GM18498 (cell line): ENCODE measurements at regions not wholly inside any gene's neighbourhood (a gene's known extent, or its start where the extent isn't known, plus 50 kb on each side); places are given as distances from the start of the nearest gene placed in this dataset.
"Not testable (repeated sequence)": the region's sequence is repeated elsewhere in the genome, so short reads cannot be mapped to it uniquely, and the experiment has no call there.

Source experiments
- ATAC-seq: cut with Tn5 transposase; IDR thresholded peaks from one replicate; pipeline ENCODE4 v1.9.1; 2021; ENCODE audit warnings: mild to moderate bottlenecking, moderate library complexity; ENCODE audit not compliant: unreplicated experiment

DNA sequence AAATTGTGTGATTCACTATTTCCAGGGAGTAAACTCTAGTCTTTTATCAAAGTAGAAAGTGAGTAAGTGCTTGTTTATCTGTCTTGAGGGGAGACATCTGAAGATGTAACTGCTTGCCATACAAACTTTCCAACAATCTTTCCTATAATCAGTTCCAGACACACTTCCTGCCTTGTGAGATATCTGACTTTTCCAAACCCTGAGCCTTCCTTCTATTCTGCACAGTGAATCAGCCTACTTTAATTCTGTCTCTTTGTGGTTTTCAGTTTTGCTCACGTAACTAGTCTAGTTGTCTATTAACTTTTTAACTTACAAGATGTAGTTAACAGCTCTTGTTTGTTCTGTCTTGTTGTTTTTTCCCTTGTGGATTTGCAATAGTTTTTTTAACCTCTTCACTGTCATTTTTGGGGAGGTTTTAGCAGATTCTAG lies 947.8 kb downstream of the C4orf33 start:
- ATAC-seq: peak; percentile 81

GRCh38 chr4:130044788-130045531 lies 949.0 kb downstream of the C4orf33 start:
- ATAC-seq: peak; percentile 46

GRCh38 chr4:130053723-130054122 lies 957.8 kb downstream of the C4orf33 start:
- ATAC-seq: no peak

DNA sequence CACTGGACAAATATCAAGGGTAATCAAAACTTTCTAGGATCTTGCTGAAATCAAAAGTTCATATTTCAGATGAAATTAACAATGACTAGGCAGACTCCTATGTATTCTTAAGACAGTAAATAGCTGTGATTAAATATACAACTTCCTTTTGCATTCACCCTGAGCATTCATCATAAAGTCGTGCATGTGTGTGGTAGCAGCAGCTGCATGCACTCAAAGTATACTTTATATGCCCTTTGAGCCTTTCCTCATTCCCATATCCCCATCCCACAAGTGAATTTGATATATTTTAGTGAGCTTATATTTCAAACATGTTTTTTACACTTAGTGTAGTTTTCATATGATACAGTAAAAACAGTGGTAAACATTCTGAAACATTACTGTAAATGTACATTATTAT lies 959.0 kb downstream of the C4orf33 start:
- no peak for ATAC-seq

GRCh38 chr4:130056286-130056685 lies 960.3 kb downstream of the C4orf33 start:
- peak; percentile 65 for ATAC-seq

DNA sequence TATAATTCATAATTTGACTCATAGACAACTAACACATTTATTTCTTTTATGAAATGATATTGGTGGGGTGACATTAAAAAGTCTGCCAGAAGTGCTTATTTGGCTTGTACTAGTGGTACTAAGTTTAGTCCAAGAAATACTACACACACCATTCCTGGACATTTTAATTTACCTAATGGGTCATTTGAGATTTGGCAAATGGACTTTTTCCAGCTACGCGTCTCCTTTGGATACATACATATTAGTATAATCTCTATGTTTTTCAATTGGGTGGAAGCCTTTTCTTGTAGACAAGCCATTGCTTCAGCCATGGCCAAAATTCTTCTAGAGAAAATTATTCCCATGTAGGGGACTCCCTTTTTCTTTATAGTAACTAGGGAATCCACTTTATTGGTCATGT lies 968.5 kb downstream of the C4orf33 start:
- ATAC-seq: no peak

- ATAC-seq: no peak
Measured at GRCh38 chr4:130067419-130067818, 971.5 kb downstream of the C4orf33 start.

DNA sequence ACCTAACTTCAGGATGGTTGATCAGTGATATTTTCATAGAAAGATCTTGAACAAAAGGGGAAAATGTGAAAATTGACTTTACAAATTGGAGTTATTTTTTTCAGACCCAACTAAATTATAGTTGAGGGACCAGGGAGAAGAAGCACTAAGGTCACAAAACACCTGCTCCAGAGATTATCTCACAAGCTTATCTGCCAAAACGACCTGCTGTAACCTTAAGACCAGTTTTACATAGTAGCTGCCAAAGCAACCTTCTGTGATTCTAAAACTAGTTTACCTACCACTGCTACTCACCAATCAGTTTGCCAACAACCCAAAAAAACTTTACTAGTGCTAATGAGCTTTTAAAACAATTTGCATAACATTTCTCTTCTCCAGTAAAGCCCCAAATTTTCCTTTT lies 972.1 kb downstream of the C4orf33 start:
- ATAC-seq: no peak

GRCh38 chr4:130071746-130072145 lies 975.8 kb downstream of the C4orf33 start:
- ATAC-seq: no peak

DNA sequence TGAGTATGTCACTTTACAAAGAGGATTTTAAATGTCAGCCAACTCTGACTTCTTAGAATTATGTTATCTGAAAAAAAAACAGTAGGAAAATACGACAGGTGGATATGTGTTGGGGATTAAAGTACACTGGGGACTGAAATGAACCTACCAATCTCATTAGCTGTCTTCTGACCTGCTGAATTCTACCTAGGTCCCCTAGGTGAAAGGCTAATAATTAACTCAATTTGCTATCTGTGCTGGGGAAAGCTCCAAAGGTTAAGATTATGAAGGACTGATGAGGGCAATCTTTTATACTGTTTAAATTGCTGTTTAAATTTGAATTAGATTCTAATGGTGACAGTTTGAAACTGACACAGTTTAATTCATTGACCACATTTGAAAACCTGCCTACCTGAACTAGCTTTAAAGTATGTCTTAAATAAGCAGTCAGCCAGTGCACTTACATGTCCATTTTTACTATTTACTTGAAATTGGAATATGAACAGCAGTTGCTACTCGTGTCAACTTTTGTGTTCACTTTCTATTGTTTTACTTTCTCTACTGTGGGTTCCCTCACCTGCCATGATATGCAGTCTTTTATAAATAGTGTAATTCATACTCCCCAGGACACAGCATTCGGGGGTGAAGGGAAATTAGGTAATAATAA lies 977.3 kb downstream of the C4orf33 start:
- no peak for ATAC-seq

GRCh38 chr4:130074096-130074495 lies 978.1 kb downstream of the C4orf33 start:
- ATAC-seq: no peak

DNA sequence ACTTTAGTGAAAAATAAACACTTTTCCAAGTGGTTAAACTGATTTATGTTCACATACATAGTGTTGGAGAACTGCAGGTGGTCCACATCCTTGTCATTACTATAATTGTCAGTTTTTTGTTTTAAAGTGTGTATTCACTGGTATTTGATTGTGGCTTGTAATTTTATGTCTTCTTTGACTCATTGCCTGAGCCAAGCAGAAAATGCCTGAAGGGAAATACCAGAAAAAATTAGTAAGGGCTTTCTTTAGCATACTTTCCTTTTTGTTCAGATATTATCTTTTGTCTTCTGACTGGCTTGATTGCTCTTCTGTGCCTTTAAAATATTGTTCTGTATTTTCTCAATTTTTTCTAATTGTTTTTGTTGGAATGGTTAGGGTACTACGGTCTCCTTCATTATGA lies 981.3 kb downstream of the C4orf33 start:
- no peak for ATAC-seq

- ATAC-seq: not testable (repeated sequence)
Measured at GRCh38 chr4:130079027-130079426, 983.1 kb downstream of the C4orf33 start.

GRCh38 chr4:130080872-130081451 lies 985.0 kb downstream of the C4orf33 start:
- ATAC-seq: no peak

- ATAC-seq: no peak
Measured at GRCh38 chr4:130090427-130090826, 994.5 kb downstream of the C4orf33 start.

DNA sequence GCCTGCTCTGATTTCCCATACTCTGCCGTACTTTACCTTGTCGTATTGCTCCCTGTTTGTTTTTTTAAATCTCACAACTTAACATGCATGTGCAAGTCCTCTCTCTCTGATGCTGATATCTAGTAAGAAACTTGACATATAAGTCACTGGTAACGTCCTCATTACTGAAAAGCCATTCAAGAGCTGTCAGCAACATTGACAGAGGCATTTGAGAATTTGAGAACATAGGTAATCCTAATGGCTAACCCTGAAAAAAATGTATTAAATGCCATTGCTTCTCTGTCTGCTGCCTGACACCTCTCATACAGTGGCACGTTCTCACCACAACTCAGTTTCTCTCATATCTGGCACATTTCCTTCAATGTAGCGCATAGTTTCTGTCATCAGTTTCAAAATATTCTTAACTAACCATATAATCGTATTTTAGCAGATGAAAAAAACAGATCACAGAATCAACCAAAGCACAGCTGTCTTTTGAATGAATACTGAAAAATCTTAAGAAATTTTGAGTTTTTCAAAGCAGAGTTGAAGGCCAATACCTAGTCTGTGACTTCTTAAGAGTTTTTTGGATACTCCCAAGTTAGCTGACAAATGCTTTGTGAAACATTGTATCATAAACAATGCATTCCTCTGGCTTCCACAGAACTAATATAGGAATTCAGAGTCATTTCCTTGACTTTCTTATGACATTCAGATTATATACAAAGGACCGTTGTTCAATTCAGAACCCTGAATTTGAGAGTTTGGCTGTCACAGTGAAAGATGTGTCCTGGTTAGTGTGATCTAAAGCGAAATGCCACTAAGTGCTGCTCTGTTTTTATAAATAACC lies 996.4 kb downstream of the C4orf33 start:
- no peak for ATAC-seq

- ATAC-seq: no peak
Measured at GRCh38 chr4:130099105-130099504, 1003.2 kb downstream of the C4orf33 start.

- peak; percentile 80 for ATAC-seq
Measured at GRCh38 chr4:130110189-130110588, 1014.2 kb downstream of the C4orf33 start.

DNA sequence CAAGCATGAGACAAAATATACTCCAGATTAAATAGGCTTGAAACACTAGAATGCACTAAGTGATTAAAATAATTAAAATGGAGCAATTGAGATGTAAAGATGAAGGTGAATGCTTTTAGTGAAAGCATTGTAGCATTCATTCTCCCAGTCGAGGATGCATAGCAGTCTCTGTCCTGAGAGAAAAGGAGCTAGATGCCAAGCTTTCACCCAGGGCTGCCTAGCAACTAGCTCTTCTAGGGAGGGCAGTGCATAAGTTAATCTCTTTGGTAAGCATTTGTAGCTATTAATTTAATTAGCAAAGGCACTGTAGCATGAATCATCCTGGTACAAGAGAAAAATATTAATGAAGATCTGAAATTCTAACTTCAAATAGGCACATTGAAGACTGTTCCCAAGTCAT lies 1014.8 kb downstream of the C4orf33 start:
- no peak for ATAC-seq

- ATAC-seq: no peak
Measured at GRCh38 chr4:130124066-130124465, 1028.1 kb downstream of the C4orf33 start.

- ATAC-seq: no peak
Measured at GRCh38 chr4:130125467-130125866, 1029.5 kb downstream of the C4orf33 start.
